GM12891 (cell line): ENCODE measurements at regions not wholly inside any gene's neighbourhood (a gene's known extent, or its start where the extent isn't known, plus 50 kb on each side); places are given as distances from the start of the nearest gene placed in this dataset.

ENCODE experiments used
- POLR2A ChIP-seq: IDR thresholded peaks from 2 replicates; pipeline ENCODE4 v1.6.1; 2011; ENCODE audit warnings: low read depth, low read length, control low read depth
- POLR2AphosphoS5 ChIP-seq: IDR thresholded peaks from 2 replicates; pipeline ENCODE4 v1.6.1; 2011; ENCODE audit warnings: low read depth, low read length, control low read depth
- SPI1 ChIP-seq: IDR thresholded peaks from 2 replicates; pipeline ENCODE4 v1.6.1; 2011; ENCODE audit warnings: low read depth, low read length, control low read depth
- TAF1 ChIP-seq: IDR thresholded peaks from 2 replicates; pipeline ENCODE4 v1.6.1; 2011; ENCODE audit warnings: low read depth, low read length, control low read depth

DNA sequence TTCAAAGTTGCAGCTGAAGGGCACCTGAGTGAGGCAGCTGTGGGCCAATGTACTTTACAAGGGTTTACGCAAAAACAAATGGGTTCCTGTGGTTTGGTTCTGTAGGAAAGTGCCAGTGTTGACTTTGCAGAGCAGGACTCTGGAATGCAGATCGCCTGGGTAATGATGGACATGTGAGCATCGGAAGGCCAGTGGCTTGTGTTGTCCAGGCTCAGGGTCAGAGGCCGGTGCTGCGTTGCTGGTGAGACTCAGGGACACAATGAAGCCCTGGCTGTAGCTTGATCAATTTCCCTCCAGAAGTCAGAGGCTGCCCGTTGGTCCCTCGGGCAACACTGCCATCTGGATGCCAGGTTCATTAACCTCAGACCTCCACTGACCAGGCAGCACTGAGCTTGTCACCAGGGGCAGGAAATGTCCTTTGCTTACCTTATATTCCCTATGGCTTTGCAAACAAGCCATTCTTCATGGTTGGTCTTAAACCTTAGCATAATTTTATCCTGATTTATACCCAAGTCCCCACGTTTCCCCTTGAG is 753.4 kb downstream of the QKI start:
- TF ChIP-seq POLR2AphosphoS5: no peak
- no peak for TF ChIP-seq POLR2A
- no peak for TF ChIP-seq SPI1
- TF ChIP-seq TAF1: no peak
